ENCODE measurements at regions not wholly inside any gene's neighbourhood (a gene's known extent, or its start where the extent isn't known, plus 50 kb on each side); places are given as distances from the start of the nearest gene placed in this dataset.

- DNase-seq (ENCODE audit: low read depth), result no peak
- no peak overlapping the region for H3K4me3 ChIP-seq (ENCODE audit: low read length)
- no peak for TF ChIP-seq CTCF (conservative IDR thresholded peaks at IDR 0.05; ENCODE audit: low read length)
Measured at GRCh38 chr12:91529829-91530228, 347.2 kb upstream of the DCN start.

GRCh38 chr12:91523831-91524230 is 341.2 kb upstream of the DCN start:
- DNase-seq (ENCODE audit: low read depth), result no peak
- no peak for TF ChIP-seq CTCF (conservative IDR thresholded peaks at IDR 0.05; ENCODE audit: low read length)
- H3K4me3 ChIP-seq (ENCODE audit: low read length), result no peak overlapping the region

GRCh38 chr12:91516695-91517047 is 334.1 kb upstream of the DCN start:
- no peak for TF ChIP-seq CTCF (conservative IDR thresholded peaks at IDR 0.05; ENCODE audit: low read length)
- DNase-seq (ENCODE audit: low read depth), result no peak
- no peak overlapping the region for H3K4me3 ChIP-seq (ENCODE audit: low read length)

GRCh38 chr12:91515944-91516694 is 333.5 kb upstream of the DCN start:
- DNase-seq (ENCODE audit: low read depth), result no peak
- no peak overlapping the region for H3K4me3 ChIP-seq (ENCODE audit: low read length)
- no peak for TF ChIP-seq CTCF (conservative IDR thresholded peaks at IDR 0.05; ENCODE audit: low read length)

- no peak overlapping the region for H3K4me3 ChIP-seq (ENCODE audit: low read length)
- no peak for TF ChIP-seq CTCF (conservative IDR thresholded peaks at IDR 0.05; ENCODE audit: low read length)
- DNase-seq (ENCODE audit: low read depth), result no peak
Measured at GRCh38 chr12:91513313-91513712, 330.7 kb upstream of the DCN start.

- no peak overlapping the region for H3K4me3 ChIP-seq (ENCODE audit: low read length)
- DNase-seq (ENCODE audit: low read depth), result no peak
- TF ChIP-seq CTCF (conservative IDR thresholded peaks at IDR 0.05; ENCODE audit: low read length), result no peak
Measured at GRCh38 chr12:91511795-91512420, 329.3 kb upstream of the DCN start.

- no peak for TF ChIP-seq CTCF (conservative IDR thresholded peaks at IDR 0.05; ENCODE audit: low read length)
- no peak overlapping the region for H3K4me3 ChIP-seq (ENCODE audit: low read length)
- DNase-seq (ENCODE audit: low read depth), result no peak
Measured at GRCh38 chr12:91507754-91508153, 325.1 kb upstream of the DCN start.

Measured in AG10803 (cell line).